ENCODE measurements at regions not wholly inside any gene's neighbourhood (a gene's known extent, or its start where the extent isn't known, plus 50 kb on each side); places are given as distances from the start of the nearest gene placed in this dataset.
"Not testable (repeated sequence)": the region's sequence is repeated elsewhere in the genome, so short reads cannot be mapped to it uniquely, and the experiment has no call there.

- no peak for DNase-seq
These were observed 651.3 kb upstream of the MEF2C start for GRCh38 chr5:89534331-89534730.

- no peak for DNase-seq
These were observed 641.8 kb upstream of the MEF2C start for GRCh38 chr5:89524785-89525184.

GRCh38 chr5:89523867-89524266, 640.9 kb upstream of the MEF2C start:
- not testable (repeated sequence) for DNase-seq

GRCh38 chr5:89520771-89521170, 637.8 kb upstream of the MEF2C start:
- no peak for DNase-seq

- DNase-seq = no peak
These were observed 630.5 kb upstream of the MEF2C start for GRCh38 chr5:89513299-89514044.

- DNase-seq = no peak
These were observed 621.1 kb upstream of the MEF2C start for GRCh38 chr5:89504051-89504450.

GRCh38 chr5:89499787-89500186, 616.8 kb upstream of the MEF2C start:
- DNase-seq = no peak

- DNase-seq = no peak
These were observed 615.7 kb upstream of the MEF2C start for GRCh38 chr5:89498699-89499098.

GRCh38 chr5:89493414-89493813, 610.4 kb upstream of the MEF2C start:
- DNase-seq = no peak

- no peak for DNase-seq
These were observed 602.0 kb upstream of the MEF2C start for GRCh38 chr5:89484962-89485361.

- peak; percentile 19 to 26 (median 26) for DNase-seq
These were observed 597.5 kb upstream of the MEF2C start for GRCh38 chr5:89480406-89481007.

- no peak for DNase-seq
These were observed 595.9 kb upstream of the MEF2C start for GRCh38 chr5:89478851-89479250.

GRCh38 chr5:89473196-89473595, 590.2 kb upstream of the MEF2C start:
- DNase-seq = no peak

- DNase-seq = no peak
These were observed 588.6 kb upstream of the MEF2C start for GRCh38 chr5:89471541-89471940.

- DNase-seq = no peak
These were observed 588.1 kb upstream of the MEF2C start for GRCh38 chr5:89471115-89471514.

- no peak for DNase-seq
These were observed 587.7 kb upstream of the MEF2C start for GRCh38 chr5:89470658-89471057.

- DNase-seq = no peak
These were observed 575.3 kb upstream of the MEF2C start for GRCh38 chr5:89458332-89458656.

- peak; percentile 17 to 50 (median 44) for DNase-seq
These were observed 574.7 kb upstream of the MEF2C start for GRCh38 chr5:89457411-89458331.

GRCh38 chr5:89452081-89452480, 569.1 kb upstream of the MEF2C start:
- DNase-seq = no peak

- no peak for DNase-seq
These were observed 568.3 kb upstream of the MEF2C start for GRCh38 chr5:89451263-89451662.

GRCh38 chr5:89450149-89450538, 567.2 kb upstream of the MEF2C start:
- DNase-seq = no peak

- DNase-seq = no peak
These were observed 566.6 kb upstream of the MEF2C start for GRCh38 chr5:89449392-89450148.

- DNase-seq = no peak
These were observed 564.0 kb upstream of the MEF2C start for GRCh38 chr5:89447027-89447426.
